ENCODE measurements at regions not wholly inside any gene's neighbourhood (a gene's known extent, or its start where the extent isn't known, plus 50 kb on each side); places are given as distances from the start of the nearest gene placed in this dataset.

GRCh38 chr1:68633141-68633919 is 136.4 kb upstream of the DEPDC1 start:
- TF ChIP-seq POLR2A (IDR thresholded peaks at IDR 0.05) = no peak
- TF ChIP-seq, protein P1, sequence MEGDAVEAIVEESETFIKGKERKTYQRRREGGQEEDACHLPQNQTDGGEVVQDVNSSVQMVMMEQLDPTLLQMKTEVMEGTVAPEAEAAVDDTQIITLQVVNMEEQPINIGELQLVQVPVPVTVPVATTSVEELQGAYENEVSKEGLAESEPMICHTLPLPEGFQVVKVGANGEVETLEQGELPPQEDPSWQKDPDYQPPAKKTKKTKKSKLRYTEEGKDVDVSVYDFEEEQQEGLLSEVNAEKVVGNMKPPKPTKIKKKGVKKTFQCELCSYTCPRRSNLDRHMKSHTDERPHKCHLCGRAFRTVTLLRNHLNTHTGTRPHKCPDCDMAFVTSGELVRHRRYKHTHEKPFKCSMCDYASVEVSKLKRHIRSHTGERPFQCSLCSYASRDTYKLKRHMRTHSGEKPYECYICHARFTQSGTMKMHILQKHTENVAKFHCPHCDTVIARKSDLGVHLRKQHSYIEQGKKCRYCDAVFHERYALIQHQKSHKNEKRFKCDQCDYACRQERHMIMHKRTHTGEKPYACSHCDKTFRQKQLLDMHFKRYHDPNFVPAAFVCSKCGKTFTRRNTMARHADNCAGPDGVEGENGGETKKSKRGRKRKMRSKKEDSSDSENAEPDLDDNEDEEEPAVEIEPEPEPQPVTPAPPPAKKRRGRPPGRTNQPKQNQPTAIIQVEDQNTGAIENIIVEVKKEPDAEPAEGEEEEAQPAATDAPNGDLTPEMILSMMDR (IDR thresholded peaks at IDR 0.05) = no peak
- intact Hi-C loops (cut with DNase I; ENCODE audit: low total_unique reads) = no loop called here
- H3K9me3 ChIP-seq = no peaks in the 10 kb centered on the region
- no peak for DNase-seq
- no peaks in the 10 kb centered on the region for H3K27me3 ChIP-seq
- H3K4me1 ChIP-seq = no peaks in the 10 kb centered on the region
- no peaks in the 10 kb centered on the region for H3K36me3 ChIP-seq (ENCODE audit: low read depth, missing control alignments)
- no peak overlapping the region for H3K4me3 ChIP-seq
- WGBS, 2 donors = 78 to 83% methylated on average over 4 of the region's 4 CpGs
- H3K27ac ChIP-seq = no peak overlapping the region

DNA sequence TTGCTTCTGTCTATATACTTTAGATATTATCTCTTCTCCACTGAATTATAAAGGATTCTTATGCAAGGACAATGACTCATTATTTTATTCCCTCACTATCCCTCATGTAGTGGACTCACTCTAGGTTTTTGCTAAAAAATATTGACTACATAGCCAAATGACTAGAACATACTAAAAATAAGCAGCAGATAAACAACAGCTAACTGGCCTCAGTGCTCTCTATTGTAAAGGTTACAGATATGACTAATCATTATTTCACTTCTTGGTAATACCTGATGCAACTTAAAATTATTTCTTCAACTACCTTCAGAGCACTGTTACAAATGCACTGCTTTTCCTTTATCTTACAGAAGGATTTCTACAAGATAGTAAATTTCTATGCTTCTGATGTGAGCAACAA is 147.6 kb upstream of the DEPDC1 start:
- no peaks in the 10 kb centered on the region for H3K4me1 ChIP-seq
- no peak for DNase-seq
- H3K36me3 ChIP-seq (ENCODE audit: low read depth, missing control alignments) = no peaks in the 10 kb centered on the region
- TF ChIP-seq, protein P1 (IDR thresholded peaks at IDR 0.05) = no peak
- no peak for TF ChIP-seq POLR2A (IDR thresholded peaks at IDR 0.05)
- H3K27me3 ChIP-seq = no peaks in the 10 kb centered on the region
- intact Hi-C loops (cut with DNase I; ENCODE audit: low total_unique reads) = no loop called here
- H3K27ac ChIP-seq = no peak overlapping the region
- no peaks in the 10 kb centered on the region for H3K9me3 ChIP-seq
- H3K4me3 ChIP-seq = no peak overlapping the region

DNA sequence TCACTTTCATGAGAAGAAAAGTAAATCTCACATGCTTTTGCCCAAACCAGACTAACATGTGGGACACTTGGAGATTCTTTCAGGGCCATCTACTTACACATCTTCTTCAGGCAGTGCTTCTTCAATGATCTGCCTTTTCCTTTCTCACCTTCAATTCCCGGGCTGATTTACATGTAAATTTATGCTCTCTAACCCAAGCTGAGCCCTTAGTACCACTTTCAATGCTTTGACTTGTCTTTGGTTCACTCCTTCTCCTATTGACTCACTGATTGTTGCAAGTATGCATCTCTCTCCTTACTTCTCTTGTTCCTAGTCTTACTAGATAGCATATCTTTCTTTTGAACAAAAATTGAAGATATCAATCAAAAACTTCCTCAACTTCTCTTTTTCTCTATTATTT is 154.2 kb upstream of the DEPDC1 start:
- no peak for DNase-seq
- H3K27me3 ChIP-seq = no peaks in the 10 kb centered on the region
- intact Hi-C loops (cut with DNase I; ENCODE audit: low total_unique reads) = no loop called here
- H3K9me3 ChIP-seq = no peaks in the 10 kb centered on the region
- no peak overlapping the region for H3K27ac ChIP-seq
- H3K36me3 ChIP-seq (ENCODE audit: low read depth, missing control alignments) = no peaks in the 10 kb centered on the region
- 59% methylated on average over 1 of the region's 1 CpG for WGBS, 2 donors
- TF ChIP-seq, protein P1 (IDR thresholded peaks at IDR 0.05) = no peak
- TF ChIP-seq POLR2A (IDR thresholded peaks at IDR 0.05) = no peak
- H3K4me1 ChIP-seq = no peaks in the 10 kb centered on the region
- no peak overlapping the region for H3K4me3 ChIP-seq

DNA sequence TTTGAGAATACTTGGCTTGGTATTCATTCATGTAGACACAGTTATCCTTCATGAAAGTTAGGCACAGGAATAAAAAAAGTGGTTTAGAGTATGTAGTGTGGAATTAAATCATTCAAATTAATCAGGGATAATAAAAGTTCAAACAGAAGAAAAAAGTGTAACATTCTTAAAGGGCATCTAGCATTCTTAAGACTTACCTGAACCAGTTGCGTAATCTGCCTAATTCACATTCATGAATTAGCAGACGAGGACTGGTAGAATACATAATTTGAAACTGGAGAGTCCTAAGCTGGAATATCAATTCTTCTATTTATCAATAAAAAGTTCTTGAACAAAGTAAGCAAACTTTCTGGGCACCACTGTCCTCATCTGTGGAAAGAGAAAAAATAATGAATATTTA is 157.0 kb upstream of the DEPDC1 start:
- no peak overlapping the region for H3K27ac ChIP-seq
- H3K27me3 ChIP-seq = no peaks in the 10 kb centered on the region
- WGBS, 2 donors = 90 to 96% methylated on average over 2 of the region's 2 CpGs
- no peak for DNase-seq
- H3K36me3 ChIP-seq (ENCODE audit: low read depth, missing control alignments) = no peaks in the 10 kb centered on the region
- intact Hi-C loops (cut with DNase I; ENCODE audit: low total_unique reads) = no loop called here
- no peaks in the 10 kb centered on the region for H3K9me3 ChIP-seq
- TF ChIP-seq, protein P1 (IDR thresholded peaks at IDR 0.05) = no peak
- TF ChIP-seq POLR2A (IDR thresholded peaks at IDR 0.05) = no peak
- no peaks in the 10 kb centered on the region for H3K4me1 ChIP-seq
- H3K4me3 ChIP-seq = no peak overlapping the region

GRCh38 chr1:68673771-68674170 is 176.9 kb upstream of the DEPDC1 start:
- H3K4me1 ChIP-seq = no peaks in the 10 kb centered on the region
- H3K27ac ChIP-seq = no peak overlapping the region
- H3K27me3 ChIP-seq = no peaks in the 10 kb centered on the region
- intact Hi-C loops (cut with DNase I; ENCODE audit: low total_unique reads) = no loop called here
- WGBS, 2 donors = 87 to 90% methylated on average over 4 of the region's 4 CpGs
- H3K9me3 ChIP-seq = no peaks in the 10 kb centered on the region
- H3K36me3 ChIP-seq (ENCODE audit: low read depth, missing control alignments) = no peaks in the 10 kb centered on the region
- TF ChIP-seq, protein P1 (IDR thresholded peaks at IDR 0.05) = no peak
- no peak overlapping the region for H3K4me3 ChIP-seq
- no peak for DNase-seq
